Epidermal melanocyte (primary cell): ENCODE measurements at regions not wholly inside any gene's neighbourhood (a gene's known extent, or its start where the extent isn't known, plus 50 kb on each side); places are given as distances from the start of the nearest gene placed in this dataset.

Experiments
- DNase-seq: peaks from one replicate; pipeline ENCODE4 v3.0.0; 2011; ENCODE audit warnings: low spot score; ENCODE audit not compliant: insufficient read length

GRCh38 chr3:107992976-107993684 lies 97.7 kb downstream of the CD47 start:
- DNase-seq = no peak

DNA sequence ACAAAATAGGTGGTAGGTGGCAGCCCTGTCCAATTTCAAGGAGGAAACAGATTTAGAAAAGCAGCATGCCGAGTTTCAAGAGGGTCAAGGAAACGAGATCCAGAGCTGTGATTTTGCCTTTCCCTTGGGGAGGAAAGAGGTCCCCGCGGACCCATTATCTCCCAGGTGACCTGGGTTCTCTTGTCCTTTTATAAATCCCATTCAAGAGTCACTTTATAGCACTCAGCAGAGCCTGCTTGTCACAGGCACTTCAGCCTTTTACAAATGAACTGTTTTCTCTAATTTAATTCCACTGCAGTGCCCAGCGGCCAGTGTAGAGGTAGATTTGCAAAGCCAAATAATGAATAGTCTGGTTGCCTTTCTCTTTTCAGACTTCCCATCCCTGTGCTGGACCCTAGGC lies 99.9 kb downstream of the CD47 start:
- DNase-seq = no peak

GRCh38 chr3:107990433-107990832 lies 100.4 kb downstream of the CD47 start:
- DNase-seq = no peak

DNA sequence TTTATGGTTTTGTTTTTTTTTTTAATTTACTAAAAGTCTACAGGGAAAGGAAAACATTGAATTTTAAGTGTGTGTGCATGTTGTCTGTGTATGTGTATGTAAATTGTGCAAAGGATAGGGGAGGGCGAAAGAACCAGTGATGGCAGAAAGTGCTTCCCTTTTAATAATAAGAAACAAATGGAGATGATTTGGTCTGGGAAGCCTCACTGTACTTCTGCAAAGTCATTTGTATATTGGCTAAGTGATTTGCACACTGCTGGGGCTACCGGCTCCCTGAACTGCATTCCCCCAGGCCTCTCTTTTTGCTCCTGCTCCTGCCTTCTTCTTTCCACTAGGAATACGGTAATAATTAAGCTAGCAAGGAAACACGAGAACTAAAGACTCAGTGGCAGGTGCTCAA lies 101.2 kb downstream of the CD47 start:
- no peak for DNase-seq

DNA sequence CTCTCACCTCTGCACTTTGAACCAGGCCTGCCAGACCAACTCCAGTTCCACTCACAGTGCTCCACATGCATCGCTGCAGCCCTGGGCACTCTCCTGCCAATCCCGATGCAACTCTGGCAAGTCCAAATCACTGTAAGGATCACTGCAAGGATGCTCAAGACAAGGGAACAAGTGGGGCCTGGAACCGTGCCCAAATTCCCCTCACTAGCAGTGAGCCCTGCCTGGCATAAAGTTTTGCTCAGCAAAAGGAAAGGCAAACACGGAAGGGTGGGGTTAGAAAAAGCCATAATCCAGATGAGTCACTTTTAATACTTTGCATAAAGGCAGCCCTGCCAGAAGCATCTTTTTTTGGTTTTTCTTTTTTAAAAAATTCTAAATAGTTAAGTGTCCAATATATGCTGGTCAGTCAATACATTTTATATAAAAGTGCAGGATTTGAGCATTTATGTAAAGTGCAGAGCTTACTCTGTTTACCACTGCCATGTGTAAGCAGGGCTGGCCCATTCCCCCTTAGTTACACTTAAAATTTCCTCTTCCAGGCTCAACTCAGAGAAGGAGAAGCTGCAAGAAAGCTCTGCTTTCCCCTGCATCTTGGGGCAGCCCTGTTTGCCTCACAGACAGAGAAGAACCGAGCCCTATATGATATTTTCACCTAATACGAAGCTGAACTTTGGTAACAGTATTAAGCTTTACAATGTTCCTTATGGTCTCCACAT lies 102.2 kb downstream of the CD47 start:
- DNase-seq = no peak

GRCh38 chr3:107987036-107987939 lies 103.5 kb downstream of the CD47 start:
- DNase-seq = no peak

- DNase-seq = no peak
Measured at GRCh38 chr3:107986505-107986904, 104.3 kb downstream of the CD47 start.

DNA sequence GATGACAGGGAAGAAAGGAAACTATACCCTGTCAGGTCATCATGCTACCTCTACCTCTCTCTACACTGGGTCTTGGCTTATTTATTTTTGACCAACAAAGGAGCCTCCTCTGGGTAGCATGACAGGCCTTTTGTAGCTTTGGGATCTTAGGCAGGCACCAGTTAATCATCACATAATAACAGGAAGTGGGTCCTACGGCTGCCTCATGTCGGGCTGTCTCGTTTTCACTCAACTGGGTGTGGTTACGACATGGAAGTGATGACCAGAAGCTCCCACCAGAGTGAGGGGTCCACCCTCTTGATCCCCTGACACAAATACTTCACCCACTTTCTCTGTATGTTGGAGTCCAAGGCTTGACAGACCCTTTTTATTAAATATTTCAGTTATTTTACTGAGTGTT lies 105.3 kb downstream of the CD47 start:
- no peak for DNase-seq

- DNase-seq = no peak
Measured at GRCh38 chr3:107983247-107983646, 107.6 kb downstream of the CD47 start.

- no peak for DNase-seq
Measured at GRCh38 chr3:107982165-107982564, 108.7 kb downstream of the CD47 start.

DNA sequence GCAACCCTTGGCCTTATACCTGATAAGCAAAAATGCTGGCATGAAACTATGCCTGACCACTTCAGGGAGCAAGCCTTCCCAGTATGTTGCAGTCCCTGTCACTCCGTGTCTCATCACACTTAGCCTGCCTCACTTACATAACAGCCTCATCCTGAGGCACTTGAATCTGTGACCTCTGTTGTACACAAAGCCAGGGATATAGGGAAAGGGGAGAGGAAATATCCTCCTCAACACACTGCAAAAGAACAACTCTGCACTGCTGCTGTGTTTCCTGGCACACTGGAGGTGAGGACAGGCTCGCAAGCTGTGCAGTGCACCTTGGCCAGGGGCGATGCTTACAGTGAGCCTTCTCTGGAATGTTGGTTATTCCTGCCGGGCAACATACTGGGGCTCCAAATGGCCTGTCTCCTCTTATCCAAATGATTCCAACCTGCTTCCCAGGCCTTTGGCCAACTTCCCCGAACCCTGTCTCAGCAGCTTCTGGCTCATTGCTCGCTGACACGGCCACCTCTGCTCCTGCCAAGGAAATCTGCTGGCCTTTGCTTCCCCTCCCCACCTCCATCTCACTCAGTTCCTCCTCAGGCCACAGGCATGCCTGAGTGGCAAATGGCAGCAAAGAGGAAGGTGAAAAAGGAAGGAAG lies 109.2 kb downstream of the CD47 start:
- DNase-seq = no peak

DNA sequence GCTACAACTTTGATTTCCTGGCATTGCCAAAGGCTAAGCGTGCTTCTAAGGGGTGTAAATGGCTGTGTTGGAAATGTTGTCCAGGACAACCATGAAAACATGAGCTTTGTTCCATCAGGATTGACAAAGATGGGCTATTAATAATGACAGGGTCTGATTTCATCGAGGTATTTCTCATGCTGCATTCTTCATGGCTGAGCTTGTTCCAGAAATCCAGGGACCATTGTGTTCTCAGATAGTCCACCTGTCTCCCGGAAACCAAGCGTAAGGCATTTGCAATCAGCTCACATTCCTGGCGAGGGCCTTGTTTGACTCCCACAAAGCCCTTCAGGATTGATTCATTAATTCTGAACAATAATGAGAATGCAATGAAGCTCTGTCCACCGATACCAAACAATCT lies 111.3 kb downstream of the CD47 start:
- no peak for DNase-seq

- no peak for DNase-seq
Measured at GRCh38 chr3:107978131-107979055, 112.4 kb downstream of the CD47 start.

- no peak for DNase-seq
Measured at GRCh38 chr3:107977221-107978130, 113.4 kb downstream of the CD47 start.

GRCh38 chr3:107976202-107976800 lies 114.5 kb downstream of the CD47 start:
- DNase-seq = no peak

GRCh38 chr3:107975529-107976201 lies 115.2 kb downstream of the CD47 start:
- no peak for DNase-seq

GRCh38 chr3:107973961-107974360 lies 116.9 kb downstream of the CD47 start:
- DNase-seq = no peak

- DNase-seq = no peak
Measured at GRCh38 chr3:107973152-107973551, 117.7 kb downstream of the CD47 start.
